Chondrocyte (in vitro differentiated cells): ENCODE measurements at regions not wholly inside any gene's neighbourhood (a gene's known extent, or its start where the extent isn't known, plus 50 kb on each side); places are given as distances from the start of the nearest gene placed in this dataset.

ENCODE experiments used
- DNase-seq: peaks from one replicate; pipeline ENCODE4 v3.0.0; 2021; ENCODE audit warnings: mixed read lengths, low spot score
- H3K27ac Mint-ChIP-seq: one replicate; pipeline ENCODE4 v1.8.0; 2021; ENCODE audit warnings: mild to moderate bottlenecking, moderate library complexity, mixed read lengths; ENCODE audit not compliant: unreplicated experiment
- H3K27me3 Mint-ChIP-seq: 2 replicates; pipeline ENCODE4 v1.8.0; 2021; ENCODE audit warnings: low read depth, mixed read lengths
- H3K36me3 Mint-ChIP-seq: 2 replicates; pipeline ENCODE4 v1.8.0; 2021; ENCODE audit warnings: low read depth, mixed read lengths
- H3K4me1 Mint-ChIP-seq: 2 replicates; pipeline ENCODE4 v1.8.0; 2021; ENCODE audit warnings: low read depth, mild to moderate bottlenecking, mixed read lengths
- H3K4me3 Mint-ChIP-seq: one replicate; pipeline ENCODE4 v1.8.0; 2021; ENCODE audit warnings: mild to moderate bottlenecking, moderate library complexity, mixed read lengths; ENCODE audit not compliant: unreplicated experiment
- H3K9me3 Mint-ChIP-seq: 2 replicates; pipeline ENCODE4 v1.8.0; 2021; ENCODE audit warnings: low read depth, mixed read lengths
- TF ChIP-seq, protein P1 (sequence below): fragments of 200-600 bp; sonication (generic); IDR thresholded peaks from 2 replicates; pipeline ENCODE4 v1.5.0; 2021; ENCODE audit warnings: antibody characterized with exemption, mild to moderate bottlenecking, moderate library complexity

DNA sequence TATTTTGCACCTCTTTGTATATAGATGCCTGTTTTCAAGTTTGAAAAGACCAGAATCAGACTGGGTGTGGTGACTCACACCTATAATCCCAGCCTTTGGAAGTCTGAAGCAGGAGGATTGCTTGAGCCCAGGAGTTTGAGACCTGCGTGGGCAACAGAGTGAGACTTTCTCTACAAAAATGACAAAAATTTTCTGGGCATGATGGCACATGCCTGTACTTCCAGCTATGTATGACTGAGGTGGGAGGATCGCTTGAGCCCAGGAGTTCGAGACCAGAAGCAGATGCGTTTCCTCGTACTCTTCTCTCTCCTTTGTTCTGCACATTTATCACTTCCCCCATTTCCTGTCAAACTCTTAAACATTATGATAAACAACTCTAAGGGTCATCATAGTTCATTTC, 310.0 kb upstream of the SNX7 start:
- no peaks in the 10 kb centered on the region for H3K27me3 Mint-ChIP-seq
- no peaks in the 10 kb centered on the region for H3K9me3 Mint-ChIP-seq
- TF ChIP-seq, protein P1, sequence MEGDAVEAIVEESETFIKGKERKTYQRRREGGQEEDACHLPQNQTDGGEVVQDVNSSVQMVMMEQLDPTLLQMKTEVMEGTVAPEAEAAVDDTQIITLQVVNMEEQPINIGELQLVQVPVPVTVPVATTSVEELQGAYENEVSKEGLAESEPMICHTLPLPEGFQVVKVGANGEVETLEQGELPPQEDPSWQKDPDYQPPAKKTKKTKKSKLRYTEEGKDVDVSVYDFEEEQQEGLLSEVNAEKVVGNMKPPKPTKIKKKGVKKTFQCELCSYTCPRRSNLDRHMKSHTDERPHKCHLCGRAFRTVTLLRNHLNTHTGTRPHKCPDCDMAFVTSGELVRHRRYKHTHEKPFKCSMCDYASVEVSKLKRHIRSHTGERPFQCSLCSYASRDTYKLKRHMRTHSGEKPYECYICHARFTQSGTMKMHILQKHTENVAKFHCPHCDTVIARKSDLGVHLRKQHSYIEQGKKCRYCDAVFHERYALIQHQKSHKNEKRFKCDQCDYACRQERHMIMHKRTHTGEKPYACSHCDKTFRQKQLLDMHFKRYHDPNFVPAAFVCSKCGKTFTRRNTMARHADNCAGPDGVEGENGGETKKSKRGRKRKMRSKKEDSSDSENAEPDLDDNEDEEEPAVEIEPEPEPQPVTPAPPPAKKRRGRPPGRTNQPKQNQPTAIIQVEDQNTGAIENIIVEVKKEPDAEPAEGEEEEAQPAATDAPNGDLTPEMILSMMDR, result no peak
- H3K4me3 Mint-ChIP-seq, result no peak overlapping the region
- H3K4me1 Mint-ChIP-seq, result peaks cover 8% of the 10 kb centered on the region
- H3K36me3 Mint-ChIP-seq, result no peaks in the 10 kb centered on the region
- H3K27ac Mint-ChIP-seq, result no peak overlapping the region
- no peak for DNase-seq

DNA sequence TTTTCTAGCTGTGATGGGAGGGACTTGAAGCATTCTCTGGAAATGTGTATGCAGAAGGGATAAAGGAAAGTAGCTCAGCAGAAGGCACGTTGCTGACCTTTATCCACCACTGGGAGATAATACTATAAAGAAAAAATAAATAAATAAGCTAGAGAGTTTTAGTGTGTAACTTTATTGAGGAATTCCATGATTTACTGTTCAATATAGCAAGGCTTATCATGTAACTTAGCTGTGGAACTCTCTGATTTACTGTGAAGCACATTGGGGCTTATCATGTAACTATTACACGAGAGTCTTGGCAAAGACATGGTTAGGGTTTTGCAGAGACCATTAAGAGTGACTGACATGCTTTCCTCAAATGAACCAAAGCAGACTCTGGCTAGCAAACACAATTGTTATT, 316.1 kb upstream of the SNX7 start:
- no peaks in the 10 kb centered on the region for H3K36me3 Mint-ChIP-seq
- no peak overlapping the region for H3K4me3 Mint-ChIP-seq
- TF ChIP-seq, protein P1, result no peak
- H3K27ac Mint-ChIP-seq, result no peak overlapping the region
- H3K27me3 Mint-ChIP-seq, result no peaks in the 10 kb centered on the region
- H3K9me3 Mint-ChIP-seq, result no peaks in the 10 kb centered on the region
- DNase-seq, result no peak
- peaks cover 8% of the 10 kb centered on the region for H3K4me1 Mint-ChIP-seq

DNA sequence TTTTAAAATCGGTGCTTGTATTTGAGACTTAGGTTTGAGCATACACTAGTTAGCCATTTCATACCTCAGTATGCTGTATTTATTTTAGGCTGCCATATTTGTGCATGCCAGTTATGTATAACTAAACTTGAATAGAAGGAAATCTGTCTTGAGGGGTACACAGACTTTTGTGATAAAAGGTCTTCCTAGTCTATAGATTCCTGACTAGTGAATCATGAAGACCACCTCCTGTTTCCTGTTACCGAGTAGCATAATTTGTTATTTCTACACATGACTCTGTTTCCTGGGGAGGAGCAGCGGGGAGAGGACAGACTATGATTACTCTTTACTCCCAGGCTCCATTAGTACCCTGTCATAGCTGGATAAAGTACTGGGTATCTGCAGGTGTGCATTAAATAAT, 316.8 kb upstream of the SNX7 start:
- H3K9me3 Mint-ChIP-seq, result no peaks in the 10 kb centered on the region
- H3K4me1 Mint-ChIP-seq, result peaks cover 14% of the 10 kb centered on the region
- no peak overlapping the region for H3K4me3 Mint-ChIP-seq
- H3K36me3 Mint-ChIP-seq, result no peaks in the 10 kb centered on the region
- DNase-seq, result no peak
- no peaks in the 10 kb centered on the region for H3K27me3 Mint-ChIP-seq
- no peak overlapping the region for H3K27ac Mint-ChIP-seq
- TF ChIP-seq, protein P1, result no peak

DNA sequence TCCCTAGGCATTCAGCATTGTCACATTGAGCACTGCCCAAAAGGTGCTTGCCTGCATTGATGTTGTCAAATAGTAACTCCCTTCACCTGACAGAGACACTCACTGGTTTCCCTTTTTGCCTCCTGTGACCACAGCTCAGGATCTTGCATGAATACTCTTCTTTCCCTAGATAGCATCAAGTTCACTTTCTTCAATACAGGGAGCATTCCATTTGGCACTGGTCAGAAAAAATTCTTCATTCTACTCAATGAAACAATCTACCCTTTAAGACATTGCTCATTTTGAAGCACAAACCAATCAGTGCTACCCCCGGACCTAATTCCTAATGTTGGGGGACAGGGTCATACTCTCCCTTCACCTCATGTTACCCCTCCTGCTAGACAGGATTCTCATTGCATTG, 319.0 kb upstream of the SNX7 start:
- Mint-ChIP-seq H3K4me3 (no peak overlapping the region), H3K27me3 (no peaks in the 10 kb centered on the region), H3K36me3 (no peaks in the 10 kb centered on the region), H3K27ac (no peak overlapping the region), H3K9me3 (peaks cover 3% of the 10 kb centered on the region), H3K4me1 (peaks cover 16% of the 10 kb centered on the region)
- TF ChIP-seq, protein P1, result no peak
- no peak for DNase-seq

DNA sequence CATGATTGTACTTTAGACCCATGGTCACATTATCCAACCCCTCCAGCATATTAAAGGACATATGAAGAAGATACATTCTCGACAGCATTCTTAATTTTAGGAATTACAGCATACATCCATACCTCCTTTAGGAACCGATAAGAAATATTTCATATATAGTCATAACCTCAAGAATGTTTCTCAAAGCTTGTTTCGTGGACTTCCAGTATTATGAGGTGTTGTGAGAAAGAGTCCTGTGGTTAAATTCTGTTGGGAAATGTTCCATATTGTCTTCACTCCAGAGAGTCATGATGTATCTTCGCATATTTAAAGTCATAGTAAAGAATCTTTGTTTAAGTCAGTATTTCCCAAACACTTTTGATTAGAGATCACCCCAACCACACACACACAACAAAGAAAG, 321.0 kb upstream of the SNX7 start:
- Mint-ChIP-seq H3K27ac (peak overlapping the region; percentile 38), H3K36me3 (no peaks in the 10 kb centered on the region), H3K4me1 (peaks cover 16% of the 10 kb centered on the region), H3K4me3 (no peak overlapping the region), H3K9me3 (peaks cover 3% of the 10 kb centered on the region), H3K27me3 (no peaks in the 10 kb centered on the region)
- TF ChIP-seq, protein P1, result no peak
- no peak for DNase-seq
